Smooth muscle cell (in vitro differentiated cells): ENCODE measurements at regions not wholly inside any gene's neighbourhood (a gene's known extent, or its start where the extent isn't known, plus 50 kb on each side); places are given as distances from the start of the nearest gene placed in this dataset.
A peak's percentile ranks its signal among the peaks of the same experiment; 100 is the strongest.

Experiments used
- DNase-seq: peaks from one replicate; lab custom pipeline; 2025; ENCODE audit not compliant: unreplicated experiment; lab: John Stamatoyannopoulos, UW
- H2AFZ ChIP-seq: fragments of 200-600 bp; sonication (generic); 2 replicates; pipeline ENCODE4 v1.6.0; 2016; ENCODE audit warnings: antibody characterized with exemption, low read depth, mild to moderate bottlenecking
- H3F3A ChIP-seq: fragments of 200-600 bp; sonication (generic); 2 replicates; pipeline ENCODE4 v1.6.0; 2017; ENCODE audit warnings: antibody characterized with exemption, low read depth
- H3K27ac ChIP-seq: fragments of 200-600 bp; sonication (generic); 2 replicates; pipeline ENCODE4 v1.5.1; 2016; ENCODE audit warnings: low read depth, mild to moderate bottlenecking
- H3K27me3 ChIP-seq: fragments of 200-600 bp; sonication (generic); 2 replicates; pipeline ENCODE4 v1.6.1; 2016; ENCODE audit warnings: low read depth, mild to moderate bottlenecking
- H3K36me3 ChIP-seq: fragments of 200-600 bp; sonication (generic); 2 replicates; pipeline ENCODE4 v1.5.1; 2016; ENCODE audit warnings: low read depth
- H3K4me1 ChIP-seq: fragments of 200-600 bp; sonication (generic); 2 replicates; pipeline ENCODE4 v1.5.1; 2016; ENCODE audit warnings: low read depth
- H3K4me2 ChIP-seq: fragments of 200-600 bp; sonication (generic); 2 replicates; pipeline ENCODE4 v1.6.0; 2016; ENCODE audit warnings: mild to moderate bottlenecking
- H3K4me3 ChIP-seq: fragments of 200-600 bp; sonication (generic); 2 replicates; pipeline ENCODE4 v1.5.1; 2016; ENCODE audit warnings: mild to moderate bottlenecking
- H3K79me2 ChIP-seq: fragments of 200-600 bp; sonication (generic); 2 replicates; pipeline ENCODE4 v1.6.0; 2016; ENCODE audit warnings: low read depth, mild to moderate bottlenecking
- H3K9ac ChIP-seq: fragments of 200-600 bp; sonication (generic); 2 replicates; pipeline ENCODE4 v1.6.0; 2016; ENCODE audit warnings: low read depth
- H3K9me3 ChIP-seq: fragments of 200-600 bp; sonication (generic); replicated peaks from 2 replicates; pipeline ENCODE4 v1.5.1; 2016; ENCODE audit warnings: low read depth
- H4K20me1 ChIP-seq: fragments of 200-600 bp; sonication (generic); 2 replicates; pipeline ENCODE4 v1.6.0; 2016; ENCODE audit warnings: low read depth
- WGBS: methylation state at CpG from one replicate; pipeline ENCODE4 v1.1.7; 2016; ENCODE audit warnings: low lambda C conversion rate; 5-methylcytosine and 5-hydroxymethylcytosine counted together
- TF ChIP-seq, protein P1 (sequence below): fragments of 200-600 bp; sonication (generic); IDR thresholded peaks from 2 replicates; pipeline ENCODE4 v1.5.1; 2017; ENCODE audit warnings: borderline replicate concordance, mild to moderate bottlenecking, antibody characterized with exemption; ENCODE audit not compliant: insufficient read depth, poor library complexity, severe bottlenecking

DNA sequence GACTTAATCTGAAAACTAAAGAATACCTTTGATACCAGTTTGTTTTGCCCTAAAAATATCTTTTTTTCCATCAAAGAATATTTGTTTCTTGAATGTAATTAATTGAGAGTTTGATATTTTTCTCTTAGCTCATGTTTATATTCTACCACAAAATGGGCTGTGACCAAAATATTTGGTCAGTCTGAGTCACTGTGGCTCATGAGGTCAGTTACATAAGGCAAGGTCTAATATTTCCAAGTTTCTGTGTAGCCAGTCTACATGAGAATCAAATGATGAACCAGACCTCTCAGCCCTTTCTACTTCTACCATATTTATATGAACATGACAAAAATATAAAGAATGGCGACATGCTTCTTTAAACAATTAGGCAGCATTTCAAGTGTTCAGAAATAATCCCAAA lies 83.0 kb upstream of the IVNS1ABP start:
- peak overlapping the region; percentile 87 for H3K9ac ChIP-seq
- H2AFZ ChIP-seq: no peak overlapping the region
- H3K27me3 ChIP-seq: no peaks in the 10 kb centered on the region
- H3K9me3 ChIP-seq: no peaks in the 10 kb centered on the region
- peak overlapping the region; percentile 98 for H3K27ac ChIP-seq
- WGBS: 97% methylated on average over 1 of the region's 1 CpG
- H4K20me1 ChIP-seq: no peaks in the 10 kb centered on the region
- peaks cover 33% of the 10 kb centered on the region for H3K4me1 ChIP-seq
- peak overlapping the region; percentile 43 for H3K4me2 ChIP-seq
- DNase-seq: no peak
- H3K79me2 ChIP-seq: no peaks in the 10 kb centered on the region
- no peak overlapping the region for H3K4me3 ChIP-seq
- TF ChIP-seq, protein P1, sequence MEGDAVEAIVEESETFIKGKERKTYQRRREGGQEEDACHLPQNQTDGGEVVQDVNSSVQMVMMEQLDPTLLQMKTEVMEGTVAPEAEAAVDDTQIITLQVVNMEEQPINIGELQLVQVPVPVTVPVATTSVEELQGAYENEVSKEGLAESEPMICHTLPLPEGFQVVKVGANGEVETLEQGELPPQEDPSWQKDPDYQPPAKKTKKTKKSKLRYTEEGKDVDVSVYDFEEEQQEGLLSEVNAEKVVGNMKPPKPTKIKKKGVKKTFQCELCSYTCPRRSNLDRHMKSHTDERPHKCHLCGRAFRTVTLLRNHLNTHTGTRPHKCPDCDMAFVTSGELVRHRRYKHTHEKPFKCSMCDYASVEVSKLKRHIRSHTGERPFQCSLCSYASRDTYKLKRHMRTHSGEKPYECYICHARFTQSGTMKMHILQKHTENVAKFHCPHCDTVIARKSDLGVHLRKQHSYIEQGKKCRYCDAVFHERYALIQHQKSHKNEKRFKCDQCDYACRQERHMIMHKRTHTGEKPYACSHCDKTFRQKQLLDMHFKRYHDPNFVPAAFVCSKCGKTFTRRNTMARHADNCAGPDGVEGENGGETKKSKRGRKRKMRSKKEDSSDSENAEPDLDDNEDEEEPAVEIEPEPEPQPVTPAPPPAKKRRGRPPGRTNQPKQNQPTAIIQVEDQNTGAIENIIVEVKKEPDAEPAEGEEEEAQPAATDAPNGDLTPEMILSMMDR: no peak
- H3K36me3 ChIP-seq: no peaks in the 10 kb centered on the region
- no peaks in the 10 kb centered on the region for H3F3A ChIP-seq

DNA sequence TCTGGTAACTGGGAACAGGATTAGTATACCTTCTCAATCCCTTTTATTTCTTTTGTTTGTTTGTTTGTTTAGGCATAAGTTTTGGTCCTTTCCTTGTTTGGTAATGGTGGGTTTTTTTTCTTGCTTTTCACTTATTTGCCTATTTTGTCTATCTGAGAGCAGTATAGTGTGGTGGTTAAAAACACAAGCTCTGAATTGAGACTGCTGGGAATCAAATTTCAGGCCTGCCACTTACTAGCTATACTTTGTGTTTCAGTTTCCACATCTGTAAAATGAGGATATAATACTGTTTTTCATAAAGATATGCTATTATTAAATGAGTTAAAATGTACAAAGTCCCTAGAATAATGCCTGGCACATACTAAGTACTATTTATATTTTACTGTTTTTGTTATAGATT lies 81.6 kb upstream of the IVNS1ABP start:
- Histone ChIP-seq H3K4me1 (peaks cover 27% of the 10 kb centered on the region), H3K27me3 (no peaks in the 10 kb centered on the region), H3F3A (no peaks in the 10 kb centered on the region), H3K36me3 (no peaks in the 10 kb centered on the region), H3K9ac (no peak overlapping the region), H2AFZ (no peak overlapping the region), H3K4me3 (no peak overlapping the region), H3K79me2 (no peaks in the 10 kb centered on the region), H4K20me1 (no peaks in the 10 kb centered on the region), H3K9me3 (no peaks in the 10 kb centered on the region), H3K4me2 (no peak overlapping the region), H3K27ac (peak overlapping the region; percentile 98)
- TF ChIP-seq, protein P1: no peak
- DNase-seq: no peak

DNA sequence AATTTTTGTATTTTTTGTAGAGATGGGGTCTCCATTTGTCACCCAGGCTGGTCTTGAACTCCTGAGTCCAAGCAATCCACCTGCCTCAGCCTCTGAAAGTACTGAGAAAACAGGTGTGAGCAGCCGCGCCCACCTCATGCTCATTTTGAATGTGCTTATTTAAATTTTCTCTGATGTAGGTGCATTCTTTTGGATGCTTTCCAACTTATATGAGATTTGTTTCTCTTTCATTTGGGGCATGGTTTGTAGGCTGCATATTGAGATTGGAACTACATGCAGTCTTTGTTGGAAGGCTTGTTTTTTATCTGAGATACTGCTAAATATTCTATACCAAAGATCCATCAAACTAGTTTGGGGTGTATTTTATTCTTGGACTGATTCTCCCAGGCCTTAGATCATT lies 81.0 kb upstream of the IVNS1ABP start:
- Histone ChIP-seq H3K27me3 (no peaks in the 10 kb centered on the region), H3K4me2 (no peak overlapping the region), H3K36me3 (no peaks in the 10 kb centered on the region), H3K9me3 (no peaks in the 10 kb centered on the region), H3K9ac (no peak overlapping the region), H2AFZ (no peak overlapping the region), H3K27ac (peak overlapping the region; percentile 98), H3K4me1 (peaks cover 25% of the 10 kb centered on the region), H3K79me2 (no peaks in the 10 kb centered on the region), H3K4me3 (no peak overlapping the region), H3F3A (no peaks in the 10 kb centered on the region), H4K20me1 (no peaks in the 10 kb centered on the region)
- TF ChIP-seq, protein P1: no peak
- no peak for DNase-seq
- 100% methylated on average over 2 of the region's 2 CpGs for WGBS

DNA sequence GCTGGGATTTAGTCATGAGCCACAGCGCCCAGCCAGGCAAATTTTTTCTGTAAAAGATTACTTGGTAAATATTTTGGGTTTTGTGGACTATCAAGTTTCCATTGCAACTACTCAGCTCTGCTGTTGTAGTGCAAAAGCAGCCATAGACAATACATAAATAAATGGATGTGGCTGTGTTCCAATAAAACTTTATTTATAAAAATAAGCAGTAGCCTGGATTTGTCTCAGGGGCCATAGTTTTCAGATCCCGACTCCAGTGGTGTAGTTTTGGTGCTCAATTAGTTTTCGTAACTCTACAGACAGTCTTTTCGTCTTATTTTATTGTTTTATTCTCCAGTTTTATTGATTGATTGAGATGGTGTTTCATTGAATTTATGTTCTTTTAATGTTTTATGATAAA lies 80.1 kb upstream of the IVNS1ABP start:
- Histone ChIP-seq H3K36me3 (no peaks in the 10 kb centered on the region), H3K27me3 (no peaks in the 10 kb centered on the region), H3K9me3 (no peaks in the 10 kb centered on the region), H3K9ac (no peak overlapping the region), H3K4me3 (no peak overlapping the region), H2AFZ (no peak overlapping the region), H3K4me1 (peaks cover 21% of the 10 kb centered on the region), H3F3A (no peaks in the 10 kb centered on the region), H4K20me1 (no peaks in the 10 kb centered on the region), H3K4me2 (no peak overlapping the region), H3K79me2 (no peaks in the 10 kb centered on the region), H3K27ac (no peak overlapping the region)
- DNase-seq: no peak
- TF ChIP-seq, protein P1: no peak
- WGBS: 94% methylated on average over 4 of the region's 4 CpGs
